Mesendoderm (in vitro differentiated cells): ENCODE measurements at regions not wholly inside any gene's neighbourhood (a gene's known extent, or its start where the extent isn't known, plus 50 kb on each side); places are given as distances from the start of the nearest gene placed in this dataset.

Experiments
- DNase-seq: peaks from one replicate; pipeline ENCODE4 v3.0.0; 2013
- H2AK5ac ChIP-seq: 2 replicates; pipeline ENCODE4 v1.6.1; 2013; ENCODE audit warnings: low read length, inconsistent platforms
- H2BK120ac ChIP-seq: 2 replicates; pipeline ENCODE4 v1.6.1; 2013; ENCODE audit warnings: low read depth, mild to moderate bottlenecking, low read length, moderate library complexity, mixed read lengths
- H2BK15ac ChIP-seq: replicated peaks from 2 replicates; pipeline ENCODE4 v1.6.1; 2013; ENCODE audit warnings: low read depth, mild to moderate bottlenecking, moderate library complexity
- H2BK5ac ChIP-seq: 2 replicates; pipeline ENCODE4 v1.6.1; 2013; ENCODE audit warnings: low read length, inconsistent platforms
- H3K18ac ChIP-seq: 2 replicates; pipeline ENCODE4 v1.6.1; 2013; ENCODE audit warnings: mild to moderate bottlenecking, low read length, mixed read lengths
- H3K23ac ChIP-seq: one replicate; pipeline ENCODE4 v1.6.1; 2013; ENCODE audit warnings: low read length
- H3K27ac ChIP-seq: 2 replicates; pipeline ENCODE4 v1.5.1; 2013; ENCODE audit warnings: low read depth, mild to moderate bottlenecking, inconsistent platforms, low read length, moderate library complexity
- H3K27me3 ChIP-seq: 2 replicates; pipeline ENCODE4 v1.6.1; 2013; ENCODE audit warnings: low read length, control low read depth, mild to moderate bottlenecking, inconsistent platforms; ENCODE audit not compliant: insufficient read depth, poor library complexity
- H3K36me3 ChIP-seq: 2 replicates; pipeline ENCODE4 v1.6.1; 2013; ENCODE audit warnings: low read length, inconsistent platforms; ENCODE audit not compliant: control insufficient read depth, insufficient read depth
- H3K4ac ChIP-seq: one replicate; pipeline ENCODE4 v1.6.1; 2013; ENCODE audit warnings: low read depth, mild to moderate bottlenecking, low read length, moderate library complexity
- H3K4me1 ChIP-seq: 2 replicates; pipeline ENCODE4 v1.6.1; 2013; ENCODE audit warnings: low read depth, low read length, inconsistent platforms; ENCODE audit not compliant: control insufficient read depth
- H3K4me2 ChIP-seq: 2 replicates; pipeline ENCODE4 v1.6.1; 2013; ENCODE audit warnings: low read length
- H3K4me3 ChIP-seq: 2 replicates; pipeline ENCODE4 v1.5.1; 2013; ENCODE audit warnings: mild to moderate bottlenecking, low read length
- H3K56ac ChIP-seq: one replicate; pipeline ENCODE4 v1.6.1; 2013; ENCODE audit warnings: low read length
- H3K79me1 ChIP-seq: 2 replicates; pipeline ENCODE4 v1.6.1; 2013; ENCODE audit warnings: low read length, inconsistent platforms
- H3K79me2 ChIP-seq: 2 replicates; pipeline ENCODE4 v1.6.1; 2013; ENCODE audit warnings: mild to moderate bottlenecking, low read length; ENCODE audit not compliant: control insufficient read depth, insufficient read depth
- H3K9ac ChIP-seq: 2 replicates; pipeline ENCODE4 v1.6.1; 2013; ENCODE audit warnings: low read length, inconsistent platforms
- H4K5ac ChIP-seq: one replicate; pipeline ENCODE4 v1.6.1; 2013; ENCODE audit warnings: low read length
- H4K8ac ChIP-seq: one replicate; pipeline ENCODE4 v1.6.1; 2013; ENCODE audit warnings: low read depth, mild to moderate bottlenecking, control low read depth, low read length, moderate library complexity
- WGBS: extraction: QIAGEN DNeasy Blood & Tissue Kit; methylation state at CpG from one replicate; pipeline ENCODE4 v1.1.7; 2013; ENCODE audit warnings: low lambda C conversion rate, missing lambda C conversion rate; ENCODE audit not compliant: insufficient coverage; ENCODE audit errors: extremely low coverage; 5-methylcytosine and 5-hydroxymethylcytosine counted together

GRCh38 chr17:71494062-71494855 lies 626.6 kb upstream of the SOX9 start:
- no peak overlapping the region for H3K4me3 ChIP-seq
- no peak overlapping the region for H3K18ac ChIP-seq
- H4K8ac ChIP-seq: no peak overlapping the region
- no peak overlapping the region for H3K56ac ChIP-seq
- no peak overlapping the region for H2BK5ac ChIP-seq
- H3K27me3 ChIP-seq: no peaks in the 10 kb centered on the region
- H3K4ac ChIP-seq: no peak overlapping the region
- no peak overlapping the region for H2BK120ac ChIP-seq
- no peak overlapping the region for H2AK5ac ChIP-seq
- no peaks in the 10 kb centered on the region for H3K79me1 ChIP-seq
- H2BK15ac ChIP-seq: no peak overlapping the region
- no peaks in the 10 kb centered on the region for H3K4me1 ChIP-seq
- no peak for DNase-seq
- WGBS: no CpG with 5 or more reads among the region's 2 CpGs
- H4K5ac ChIP-seq: no peak overlapping the region
- H3K9ac ChIP-seq: no peak overlapping the region
- H3K4me2 ChIP-seq: no peak overlapping the region
- H3K23ac ChIP-seq: no peak overlapping the region
- H3K79me2 ChIP-seq: no peaks in the 10 kb centered on the region
- H3K36me3 ChIP-seq: no peaks in the 10 kb centered on the region
- H3K27ac ChIP-seq: no peak overlapping the region

- Histone ChIP-seq H3K27ac (no peak overlapping the region), H3K4me3 (no peak overlapping the region), H3K18ac (no peak overlapping the region), H3K9ac (no peak overlapping the region), H3K56ac (no peak overlapping the region), H2BK120ac (no peak overlapping the region), H3K79me1 (no peaks in the 10 kb centered on the region), H3K27me3 (no peaks in the 10 kb centered on the region), H3K36me3 (no peaks in the 10 kb centered on the region), H3K4me1 (no peaks in the 10 kb centered on the region), H3K79me2 (no peaks in the 10 kb centered on the region), H2BK15ac (no peak overlapping the region), H4K5ac (no peak overlapping the region), H3K4ac (no peak overlapping the region), H4K8ac (no peak overlapping the region), H2AK5ac (no peak overlapping the region), H2BK5ac (no peak overlapping the region), H3K23ac (no peak overlapping the region), H3K4me2 (no peak overlapping the region)
- DNase-seq: no peak
Measured at GRCh38 chr17:71495420-71495819, 625.4 kb upstream of the SOX9 start.

- H3K79me2 ChIP-seq: no peaks in the 10 kb centered on the region
- no CpG with 5 or more reads among the region's 2 CpGs for WGBS
- H3K4me2 ChIP-seq: no peak overlapping the region
- H3K4me3 ChIP-seq: no peak overlapping the region
- no peak overlapping the region for H4K5ac ChIP-seq
- H2BK5ac ChIP-seq: no peak overlapping the region
- H3K9ac ChIP-seq: no peak overlapping the region
- no peak overlapping the region for H3K23ac ChIP-seq
- H3K4me1 ChIP-seq: no peaks in the 10 kb centered on the region
- DNase-seq: no peak
- H3K36me3 ChIP-seq: no peaks in the 10 kb centered on the region
- H2AK5ac ChIP-seq: no peak overlapping the region
- no peak overlapping the region for H2BK15ac ChIP-seq
- H3K4ac ChIP-seq: no peak overlapping the region
- no peak overlapping the region for H3K18ac ChIP-seq
- H3K27ac ChIP-seq: no peak overlapping the region
- no peak overlapping the region for H2BK120ac ChIP-seq
- no peaks in the 10 kb centered on the region for H3K79me1 ChIP-seq
- no peak overlapping the region for H4K8ac ChIP-seq
- no peaks in the 10 kb centered on the region for H3K27me3 ChIP-seq
- no peak overlapping the region for H3K56ac ChIP-seq
Measured at GRCh38 chr17:71496552-71496951, 624.3 kb upstream of the SOX9 start.

GRCh38 chr17:71500761-71501555 lies 619.9 kb upstream of the SOX9 start:
- Histone ChIP-seq H4K5ac (no peak overlapping the region), H3K27ac (no peak overlapping the region), H3K56ac (no peak overlapping the region), H3K27me3 (no peaks in the 10 kb centered on the region), H3K4me2 (no peak overlapping the region), H3K79me1 (no peaks in the 10 kb centered on the region), H3K4me3 (no peak overlapping the region), H3K23ac (no peak overlapping the region), H2BK15ac (no peak overlapping the region), H3K9ac (no peak overlapping the region), H3K79me2 (no peaks in the 10 kb centered on the region), H2BK120ac (no peak overlapping the region), H3K4me1 (no peaks in the 10 kb centered on the region), H3K18ac (no peak overlapping the region), H4K8ac (no peak overlapping the region), H3K36me3 (no peaks in the 10 kb centered on the region), H2BK5ac (no peak overlapping the region), H2AK5ac (no peak overlapping the region), H3K4ac (no peak overlapping the region)
- no CpG with 5 or more reads among the region's 3 CpGs for WGBS
- DNase-seq: no peak

GRCh38 chr17:71501711-71502110 lies 619.1 kb upstream of the SOX9 start:
- Histone ChIP-seq H2BK120ac (no peak overlapping the region), H3K79me2 (no peaks in the 10 kb centered on the region), H4K5ac (no peak overlapping the region), H3K9ac (no peak overlapping the region), H2AK5ac (no peak overlapping the region), H3K36me3 (no peaks in the 10 kb centered on the region), H3K56ac (no peak overlapping the region), H3K27ac (no peak overlapping the region), H3K18ac (no peak overlapping the region), H2BK15ac (no peak overlapping the region), H3K23ac (no peak overlapping the region), H4K8ac (no peak overlapping the region), H3K4me2 (no peak overlapping the region), H3K4ac (no peak overlapping the region), H2BK5ac (no peak overlapping the region), H3K4me1 (no peaks in the 10 kb centered on the region), H3K4me3 (no peak overlapping the region), H3K79me1 (no peaks in the 10 kb centered on the region), H3K27me3 (no peaks in the 10 kb centered on the region)
- DNase-seq: no peak
- WGBS: no CpG with 5 or more reads among the region's 1 CpG
